GM18951 (cell line): ENCODE measurements at regions not wholly inside any gene's neighbourhood (a gene's known extent, or its start where the extent isn't known, plus 50 kb on each side); places are given as distances from the start of the nearest gene placed in this dataset.
"Not testable (repeated sequence)": the region's sequence is repeated elsewhere in the genome, so short reads cannot be mapped to it uniquely, and the experiment has no call there.

Experiments used
- in situ Hi-C: fragments of 300-500 bp; cut with MboI; formaldehyde crosslinking; loops from one replicate; pipeline ENCODE4 v1.12.0; 2022; ENCODE audit warnings: low sequenced_read_pairs, mixed read lengths, inconsistent platforms; ENCODE audit not compliant: unreplicated experiment

DNA sequence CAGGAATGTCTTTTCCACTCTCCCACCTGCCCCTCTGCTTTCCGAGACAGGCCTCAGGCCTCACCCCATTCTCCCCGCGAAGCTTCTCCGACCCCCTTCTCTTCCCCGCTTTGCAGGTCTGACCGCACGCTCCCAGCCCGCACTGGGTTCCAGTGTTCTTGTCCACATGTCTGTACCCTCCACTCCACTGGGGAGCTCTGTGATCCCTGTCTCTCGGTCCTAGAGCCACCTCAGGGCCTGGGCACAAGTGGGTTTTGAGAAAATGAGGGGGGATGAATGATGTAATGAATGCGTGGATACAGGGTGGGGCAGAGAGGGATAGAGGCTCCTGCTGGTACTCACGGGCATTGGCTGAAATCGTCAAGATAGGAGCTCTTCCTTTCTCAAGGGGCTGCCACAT, 2898.9 kb downstream of the RPIA start:
- in situ Hi-C loops: not testable (repeated sequence)

DNA sequence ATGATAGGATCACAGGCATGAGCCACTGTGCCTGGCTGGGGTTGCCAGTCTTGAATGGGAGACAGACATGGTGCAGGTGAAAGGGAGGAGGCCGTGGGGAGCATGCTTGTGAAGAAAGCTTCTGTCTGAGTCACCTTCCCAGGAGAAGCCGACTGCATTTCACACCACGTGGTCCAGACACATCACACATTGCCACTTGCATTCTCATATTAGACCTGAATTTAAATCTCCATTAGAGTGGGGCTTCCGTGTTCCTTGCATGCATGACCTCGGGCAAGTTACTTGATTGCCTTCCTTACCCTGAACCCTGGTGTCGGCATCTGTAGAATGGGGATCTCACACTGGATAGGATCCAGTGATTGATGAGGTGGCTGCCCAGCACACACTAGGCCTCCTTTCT, 2899.6 kb downstream of the RPIA start:
- in situ Hi-C loops: not testable (repeated sequence)

DNA sequence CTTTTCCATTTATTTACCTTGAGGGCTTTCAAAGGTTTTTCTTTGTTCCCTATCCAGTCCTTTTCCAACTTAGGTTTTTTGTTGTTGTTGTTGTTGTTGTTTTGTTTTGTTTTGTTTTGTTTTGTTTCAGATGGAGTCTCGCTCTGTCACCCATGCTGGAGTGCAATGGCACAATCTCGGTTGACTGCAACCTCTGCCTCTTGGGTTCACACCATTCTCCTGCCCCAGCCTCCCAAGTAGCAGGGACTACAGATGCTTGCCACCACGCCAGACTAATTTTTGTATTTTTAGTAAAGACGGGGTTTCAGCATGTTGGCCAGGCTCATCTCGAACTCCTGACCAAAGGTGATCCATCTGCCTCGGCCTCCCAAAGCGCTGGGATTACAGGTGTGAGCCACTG, 2906.0 kb downstream of the RPIA start:
- in situ Hi-C loops: not testable (repeated sequence)

DNA sequence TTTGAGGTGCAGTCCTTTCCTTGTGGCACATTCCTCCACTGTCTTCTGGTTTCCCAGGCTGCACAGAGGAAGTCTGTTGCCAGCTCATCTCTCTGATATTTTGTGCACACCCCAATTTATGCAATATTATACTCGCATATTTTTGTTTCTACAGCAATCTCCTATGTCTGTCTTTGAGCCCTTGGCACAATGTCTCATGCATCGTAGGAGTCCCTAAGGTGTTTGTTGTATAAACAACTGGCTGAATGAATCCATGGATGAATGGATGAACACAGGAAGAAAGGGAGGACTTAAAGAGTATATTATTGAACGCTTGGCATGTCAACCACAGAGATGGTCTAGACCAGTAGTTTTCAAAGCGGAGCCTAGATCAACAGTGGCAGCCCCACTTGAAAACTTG, 2907.0 kb downstream of the RPIA start:
- in situ Hi-C loops: not testable (repeated sequence)

DNA sequence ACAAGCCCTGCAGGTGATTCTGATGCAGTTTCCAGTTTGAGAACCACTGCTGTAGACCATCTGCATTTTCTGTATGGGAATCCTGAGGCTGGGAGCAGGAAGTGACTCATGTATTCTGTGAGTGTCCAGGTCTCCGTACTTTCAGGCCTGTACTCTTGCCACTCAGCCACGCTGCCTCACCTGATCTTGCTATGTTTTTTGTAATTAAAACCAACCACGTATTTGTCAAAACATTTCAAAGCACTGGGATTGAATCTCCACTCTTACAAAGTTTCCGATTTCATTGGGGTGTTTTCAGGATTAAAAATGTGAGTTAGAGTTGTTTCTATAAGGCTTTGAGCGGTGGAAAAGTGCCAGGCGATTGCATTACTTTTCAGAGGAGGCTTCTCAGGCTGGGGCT, 2907.5 kb downstream of the RPIA start:
- in situ Hi-C loops: not testable (repeated sequence)

DNA sequence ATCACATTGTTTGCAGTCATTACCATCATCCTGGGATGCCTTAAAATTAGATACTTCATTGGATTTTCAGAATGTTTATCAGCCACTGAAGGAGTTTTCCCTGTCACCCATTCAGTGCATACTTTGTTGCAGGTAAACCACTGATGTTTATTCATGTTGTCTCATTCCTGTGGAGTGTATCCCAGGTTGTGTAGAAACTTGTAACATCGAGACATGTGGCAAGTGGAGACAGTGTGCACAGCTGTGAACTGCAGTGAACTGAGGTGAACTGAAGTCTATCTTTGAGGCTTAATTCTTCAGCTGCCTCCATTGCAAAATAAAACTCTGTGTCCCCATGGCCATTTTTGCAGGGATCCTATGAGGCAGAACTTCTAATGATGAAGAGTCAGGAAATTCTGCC, 2911.4 kb downstream of the RPIA start:
- in situ Hi-C loops: not testable (repeated sequence)

DNA sequence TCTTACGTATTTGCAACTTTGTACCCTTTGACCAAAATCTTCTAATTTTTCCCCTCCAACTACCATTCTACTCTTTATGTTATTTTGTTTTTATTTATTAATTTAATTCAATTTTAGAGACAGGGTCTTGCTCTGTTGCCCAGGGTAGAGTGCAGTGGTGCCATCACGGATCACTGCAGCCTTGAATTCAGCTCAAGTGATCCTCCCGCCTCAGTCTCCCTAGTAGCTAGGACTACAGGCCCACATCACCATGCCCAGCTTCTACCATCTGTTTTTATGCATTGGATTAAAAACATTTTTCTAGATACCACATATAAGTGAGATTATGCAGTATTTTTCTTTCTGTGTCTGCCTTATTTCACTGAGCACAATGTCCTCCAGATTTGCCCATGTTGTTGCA, 2912.5 kb downstream of the RPIA start:
- in situ Hi-C loops: not testable (repeated sequence)

DNA sequence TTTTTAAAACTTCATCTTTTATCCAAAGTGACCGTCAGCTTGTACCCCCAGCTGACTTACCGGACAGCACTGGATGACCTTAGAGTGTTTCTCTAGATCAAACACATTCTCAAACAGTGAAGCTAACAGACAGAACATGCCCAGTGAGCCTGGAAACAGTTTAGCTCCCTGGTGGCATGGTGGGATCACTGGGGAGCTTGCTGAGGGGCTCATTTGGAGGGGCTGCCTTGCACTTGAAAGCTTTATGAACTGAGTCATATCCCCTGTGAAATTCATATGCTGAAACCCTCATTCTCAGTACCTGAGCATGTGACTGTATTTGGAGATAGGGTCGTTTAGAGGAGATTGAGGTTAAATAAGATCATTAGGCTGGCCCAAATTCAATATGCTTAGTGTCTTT, 2913.2 kb downstream of the RPIA start:
- in situ Hi-C loops: not testable (repeated sequence)

DNA sequence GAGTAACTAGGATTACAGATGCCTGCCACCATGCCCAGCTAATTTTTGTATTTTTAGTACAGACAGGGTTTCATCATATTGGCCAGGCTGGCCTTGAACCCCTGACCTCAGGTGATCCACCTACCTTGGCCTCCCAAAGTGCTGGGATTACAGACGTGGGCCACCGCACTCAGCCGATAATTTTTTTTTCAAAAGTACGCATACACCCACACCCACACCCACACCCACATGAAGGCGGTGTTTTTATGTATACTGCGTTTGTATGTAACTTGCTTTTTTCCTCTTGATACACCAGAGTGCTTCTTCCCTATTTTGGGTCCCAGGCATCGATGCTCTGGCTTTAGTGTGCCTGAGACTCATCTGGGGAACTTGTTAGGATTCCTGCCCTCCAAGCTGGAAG, 2932.3 kb downstream of the RPIA start:
- in situ Hi-C loops: not testable (repeated sequence)

DNA sequence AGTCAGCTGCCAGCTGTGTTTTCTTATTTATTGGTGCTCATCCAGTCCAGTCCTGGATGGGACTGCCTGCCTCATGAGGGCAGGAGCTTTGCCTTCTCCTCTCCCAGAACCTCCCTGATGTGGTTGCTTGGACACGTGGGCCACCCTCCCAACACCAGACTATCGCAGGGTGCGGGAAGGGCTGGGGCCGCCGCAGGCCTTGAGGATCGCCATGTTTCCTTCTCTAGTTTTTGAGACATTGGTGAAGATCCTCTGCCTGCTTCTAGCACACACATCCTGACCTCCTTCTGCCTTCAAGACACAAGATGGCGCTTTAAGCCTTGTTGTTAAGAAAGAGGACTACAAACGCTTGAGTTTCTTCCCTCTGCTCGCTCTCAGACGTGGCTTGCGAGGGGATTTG, 2937.0 kb downstream of the RPIA start:
- in situ Hi-C loops: not testable (repeated sequence)

DNA sequence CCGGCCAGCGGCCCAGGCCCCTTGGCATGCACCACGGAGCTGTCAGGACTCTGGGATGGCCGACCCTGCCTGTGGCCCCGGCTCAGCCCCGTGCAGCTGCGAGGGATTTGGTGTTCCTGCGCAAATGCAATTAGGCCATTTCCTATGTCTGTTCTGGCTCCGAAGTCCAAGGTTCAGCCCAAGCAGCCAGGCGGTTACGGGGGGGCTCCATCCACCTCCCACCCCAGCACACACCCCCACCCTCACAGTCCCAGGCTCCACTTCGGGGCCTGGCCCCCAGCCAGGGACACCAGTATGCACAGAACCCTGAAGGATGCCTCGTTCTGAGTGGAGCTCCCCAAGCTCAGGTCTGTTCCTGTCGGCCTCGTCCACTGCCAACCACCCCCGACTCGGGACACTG, 2965.7 kb downstream of the RPIA start:
- in situ Hi-C loops: not testable (repeated sequence)

DNA sequence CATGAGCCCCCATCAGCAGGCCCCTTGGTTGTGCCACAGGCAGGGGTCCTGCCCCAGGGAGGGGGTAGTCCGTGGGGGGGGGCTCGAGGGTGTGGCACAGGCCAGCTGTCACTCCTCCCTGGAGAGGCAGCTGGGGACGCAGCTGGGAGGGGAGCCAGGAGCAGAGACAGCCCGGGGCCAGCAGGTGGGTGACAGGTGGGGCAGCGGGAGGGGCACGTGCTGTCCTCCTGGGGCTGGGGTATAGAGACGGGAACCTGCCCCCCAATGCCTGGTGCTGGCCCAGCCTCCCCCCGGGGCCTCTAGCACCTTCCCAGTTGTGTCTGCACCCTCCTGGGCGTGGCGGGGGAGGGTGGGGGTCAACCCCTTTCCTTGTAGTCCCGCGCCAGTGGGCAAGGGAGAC, 2966.9 kb downstream of the RPIA start:
- in situ Hi-C loops: not testable (repeated sequence)

DNA sequence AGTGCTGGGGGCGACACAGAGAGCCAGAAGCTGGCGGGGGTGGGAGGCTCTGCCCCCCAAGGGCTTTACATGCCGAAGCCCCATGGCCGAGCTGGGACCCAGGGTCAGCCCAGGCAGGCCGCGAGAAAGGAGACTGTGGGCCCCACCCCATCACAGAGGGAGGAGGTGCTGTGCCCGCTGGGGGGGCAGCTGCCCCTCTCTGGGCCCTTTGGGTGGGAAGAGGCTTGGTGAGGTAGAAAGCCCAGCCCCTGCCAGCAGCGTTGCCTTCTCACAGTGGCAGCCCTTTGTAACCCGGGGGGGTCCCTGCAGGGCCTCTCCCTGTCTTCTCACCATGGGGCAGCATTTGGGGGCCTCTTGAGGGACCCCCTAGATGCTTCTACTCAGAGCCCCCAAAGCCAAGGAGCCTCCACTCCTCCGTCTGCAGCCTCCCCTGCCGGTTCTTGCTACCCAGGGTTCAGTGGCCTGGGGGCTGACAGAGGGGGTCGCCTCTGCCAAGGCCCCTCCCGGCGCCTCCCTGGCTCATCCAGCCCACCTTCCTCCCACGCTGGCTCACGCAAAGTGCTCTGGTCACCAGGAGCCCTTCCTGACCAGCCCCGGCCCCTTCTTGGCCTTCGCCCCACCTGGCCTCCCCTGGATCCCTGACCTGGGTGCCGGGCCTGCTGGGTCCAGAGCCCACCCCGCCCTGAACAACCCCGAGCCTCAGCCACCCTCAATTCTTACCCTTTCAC, 2967.9 kb downstream of the RPIA start:
- in situ Hi-C loops: not testable (repeated sequence)

DNA sequence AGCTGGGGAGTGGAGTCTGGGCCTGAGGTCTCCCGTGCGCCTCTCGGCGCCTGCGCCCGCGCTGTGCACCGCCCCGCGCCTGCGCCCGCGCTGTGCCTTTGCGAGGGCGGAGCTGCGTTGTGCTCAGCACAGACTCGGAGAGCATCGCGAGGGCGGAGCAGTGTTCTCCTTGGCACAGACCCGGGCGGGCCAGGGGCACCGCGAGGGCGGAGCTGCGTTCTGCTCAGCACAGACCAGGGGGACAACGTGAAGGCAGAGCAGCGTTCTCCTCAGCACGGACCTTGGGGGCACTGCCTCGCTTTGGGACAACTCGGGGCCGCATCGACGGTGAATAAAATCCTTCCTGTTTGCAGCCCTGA, 2968.4 kb downstream of the RPIA start:
- in situ Hi-C loops: not testable (repeated sequence)

DNA sequence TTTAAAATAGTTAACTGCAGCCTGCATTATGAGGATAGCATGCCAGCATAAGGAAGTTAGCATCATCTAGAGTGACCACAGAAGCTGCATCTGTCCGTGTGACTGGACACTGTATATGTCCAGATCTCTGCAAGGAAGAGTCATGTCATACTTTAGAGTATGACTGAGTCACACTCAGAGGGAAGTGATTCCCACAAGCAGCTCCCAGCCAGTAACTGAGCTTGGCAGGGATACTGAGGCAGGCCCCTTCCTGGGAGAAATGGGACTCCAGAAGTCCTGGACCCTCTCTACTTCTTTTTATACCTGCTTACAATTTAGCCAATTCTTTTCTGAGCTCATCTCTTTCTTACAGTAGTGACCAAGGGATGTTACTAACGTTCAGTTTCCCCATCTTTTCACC, 2975.9 kb downstream of the RPIA start:
- in situ Hi-C loops: not testable (repeated sequence)

DNA sequence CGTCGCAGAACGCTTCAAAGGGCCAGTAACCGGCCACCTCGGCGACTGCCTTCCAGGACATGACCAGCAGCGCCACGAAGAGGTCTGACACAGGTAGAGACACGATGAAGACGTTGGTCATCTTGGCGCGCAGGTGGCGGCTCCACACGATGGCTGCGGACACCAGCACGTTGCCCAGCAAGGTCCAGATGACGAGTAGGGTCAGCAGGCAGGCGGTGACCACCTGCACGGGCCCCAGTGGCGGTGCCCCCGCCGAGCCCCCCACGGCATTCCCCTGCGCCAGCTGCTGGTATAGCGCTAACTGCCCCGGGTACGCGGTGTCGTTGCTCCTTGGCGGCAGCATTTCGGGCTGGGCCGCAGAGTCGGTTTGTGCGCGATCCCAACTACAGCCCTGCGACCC, 2994.1 kb downstream of the RPIA start:
- in situ Hi-C loops: not testable (repeated sequence)

DNA sequence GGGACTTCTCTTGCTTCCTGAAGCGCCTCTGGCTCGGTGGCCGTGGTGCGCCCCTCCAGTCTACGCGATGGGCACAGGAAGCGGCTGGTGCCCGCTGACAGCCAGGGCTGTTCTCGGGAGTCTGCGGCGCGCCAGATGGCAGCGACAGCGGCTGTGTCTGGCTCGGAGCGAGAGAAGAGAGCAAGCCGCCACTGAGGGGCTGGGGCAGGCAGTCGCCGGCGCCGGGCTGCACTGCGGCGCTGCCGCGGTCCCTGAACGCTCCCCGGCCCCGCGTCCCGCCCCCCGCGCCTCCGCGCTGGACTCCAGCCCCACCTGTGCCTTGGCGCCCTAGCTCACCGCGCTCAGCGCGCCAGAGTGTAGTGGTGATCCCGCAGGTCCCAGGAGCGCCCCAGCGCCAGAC, 2994.6 kb downstream of the RPIA start:
- in situ Hi-C loops: not testable (repeated sequence)
